Liver (tissue), 8 donors: ENCODE measurements at regions not wholly inside any gene's neighbourhood (a gene's known extent, or its start where the extent isn't known, plus 50 kb on each side); places are given as distances from the start of the nearest gene placed in this dataset.

ENCODE experiments used
- DNase-seq: peaks from one replicate; pipeline ENCODE4 v3.0.0-alpha.2; 2017; ENCODE audit warnings: low spot score
- H3K27ac ChIP-seq, 2 donors: one replicate each; pipeline ENCODE4 v1.7.0; 2013; ENCODE audit warnings: inconsistent platforms in 2 of 2, low read length in 2 of 2, control low read depth in 1 of 2, low read depth in 1 of 2, mild to moderate bottlenecking in 1 of 2
- H3K27me3 ChIP-seq, 4 donors: one replicate each; pipeline versions ENCODE4 v1.6.1 to v1.7.0; 2013; ENCODE audit warnings: low read length in 3 of 4, inconsistent platforms in 1 of 4, mild to moderate bottlenecking in 1 of 4, moderate library complexity in 1 of 4; ENCODE audit not compliant: control insufficient read depth in 4 of 4, insufficient read depth in 4 of 4
- H3K36me3 ChIP-seq, 4 donors: one replicate each; pipeline versions ENCODE4 v1.6.1 to v1.7.0; 2013; ENCODE audit warnings: low read length in 3 of 4, mild to moderate bottlenecking in 3 of 4, low read depth in 1 of 4, moderate library complexity in 1 of 4; ENCODE audit not compliant: control insufficient read depth in 4 of 4, insufficient read depth in 3 of 4
- H3K4me1 ChIP-seq, 4 donors: one replicate each; pipeline versions ENCODE4 v1.6.1 to v1.7.0; 2013; ENCODE audit warnings: low read length in 3 of 4, mild to moderate bottlenecking in 3 of 4, moderate library complexity in 1 of 4; ENCODE audit not compliant: control insufficient read depth in 4 of 4, insufficient read depth in 4 of 4
- H3K4me3 ChIP-seq, 3 donors: one replicate each; pipeline versions ENCODE4 v1.6.1 to v1.7.0; 2013; ENCODE audit warnings: low read length in 3 of 3, control low read depth in 1 of 3, low read depth in 1 of 3, mild to moderate bottlenecking in 1 of 3
- H3K9ac ChIP-seq, 2 donors: one replicate each; pipeline ENCODE4 v1.7.0; 2013; ENCODE audit warnings: low read length in 2 of 2, mild to moderate bottlenecking in 2 of 2, moderate library complexity in 2 of 2, control low read depth in 1 of 2, low read depth in 1 of 2
- H3K9me3 ChIP-seq, 4 donors: one replicate each; pipeline versions ENCODE4 v1.6.1 to v1.7.0; 2013; ENCODE audit warnings: low read length in 3 of 4; ENCODE audit not compliant: control insufficient read depth in 4 of 4
- ATF3 ChIP-seq: IDR thresholded peaks from 2 replicates; pipeline ENCODE4 v1.6.1; 2016; ENCODE audit warnings: antibody characterized with exemption
- CTCF ChIP-seq: fragments of 150-350 bp; IDR thresholded peaks from 2 replicates; pipeline ENCODE4 v1.5.1; 2017; ENCODE audit warnings: improper control_type of control experiment, low read depth, low read length; ENCODE audit not compliant: missing input control
- EGR1 ChIP-seq, 2 donors: IDR thresholded peaks; 2 replicates each; pipeline ENCODE4 v1.6.1; 2016 to 2018; ENCODE audit warnings: antibody characterized with exemption in 2 of 2, low read depth in 2 of 2
- FOXA1 ChIP-seq: IDR thresholded peaks from 2 replicates; pipeline ENCODE4 v1.6.1; 2016; ENCODE audit warnings: antibody characterized with exemption
- FOXA2 ChIP-seq: IDR thresholded peaks from 2 replicates; pipeline ENCODE4 v1.6.1; 2016; ENCODE audit warnings: antibody characterized with exemption
- GABPA ChIP-seq, 2 donors: IDR thresholded peaks in 1 of 2; conservative IDR thresholded peaks in 1 of 2; 2 replicates each; pipeline ENCODE4 v1.6.1; 2016; ENCODE audit warnings: antibody characterized with exemption in 2 of 2, mild to moderate bottlenecking in 1 of 2, moderate library complexity in 1 of 2
- HNF4A ChIP-seq, 2 donors: conservative IDR thresholded peaks; 2 replicates each; pipeline ENCODE4 v1.6.1; 2016; ENCODE audit warnings: antibody characterized with exemption in 2 of 2, mild to moderate bottlenecking in 2 of 2
- HNF4G ChIP-seq: IDR thresholded peaks from 2 replicates; pipeline ENCODE4 v1.6.1; 2016; ENCODE audit warnings: antibody characterized with exemption
- JUND ChIP-seq, 2 donors: IDR thresholded peaks; 2 replicates each; pipeline ENCODE4 v1.6.1; 2016; ENCODE audit warnings: antibody characterized with exemption in 2 of 2
- MAX ChIP-seq: IDR thresholded peaks from 2 replicates; pipeline ENCODE4 v1.6.1; 2016; ENCODE audit warnings: antibody characterized with exemption
- NR2F2 ChIP-seq: IDR thresholded peaks from 2 replicates; pipeline ENCODE4 v1.6.1; 2016; ENCODE audit warnings: antibody characterized with exemption
- RAD21 ChIP-seq, 2 donors: IDR thresholded peaks; 2 replicates each; pipeline ENCODE4 v1.6.1; 2016; ENCODE audit warnings: antibody characterized with exemption in 2 of 2, mild to moderate bottlenecking in 2 of 2
- REST ChIP-seq: IDR thresholded peaks from 2 replicates; pipeline ENCODE4 v1.6.1; 2016; ENCODE audit warnings: antibody characterized with exemption, mild to moderate bottlenecking
- RXRA ChIP-seq, 2 donors: IDR thresholded peaks; 2 replicates each; pipeline ENCODE4 v1.6.1; 2017 to 2018; ENCODE audit warnings: antibody characterized with exemption in 2 of 2, mild to moderate bottlenecking in 1 of 2
- SP1 ChIP-seq: IDR thresholded peaks from 2 replicates; pipeline ENCODE4 v1.6.1; 2018; ENCODE audit warnings: antibody characterized with exemption, mild to moderate bottlenecking
- TAF1 ChIP-seq: conservative IDR thresholded peaks from 2 replicates; pipeline ENCODE4 v1.6.1; 2016; ENCODE audit warnings: antibody characterized with exemption, mild to moderate bottlenecking
- YY1 ChIP-seq: IDR thresholded peaks from 2 replicates; pipeline ENCODE4 v1.6.1; 2016; ENCODE audit warnings: antibody characterized with exemption, mild to moderate bottlenecking
- ZBTB33 ChIP-seq: IDR thresholded peaks from 2 replicates; pipeline ENCODE4 v1.6.1; 2016; ENCODE audit warnings: antibody characterized with exemption
- WGBS: extraction: QIAGEN DNeasy Blood & Tissue Kit; methylation state at CpG from one replicate; pipeline ENCODE4 v1.1.7; 2013; 5-methylcytosine and 5-hydroxymethylcytosine counted together
- donor health status: healthy.
- donor health status: healthy.
- donor health status: healthy.
- donor health status: healthy.
- donor health status: healthy.

GRCh38 chr3:76245073-76245472 lies 459.7 kb upstream of the ZNF717 start:
- WGBS: 75% methylated on average over 2 of the region's 2 CpGs
- Histone ChIP-seq H3K4me3 (no peak overlapping the region), H3K36me3 (no peaks in the 10 kb centered on the region), H3K9me3 (no peaks in the 10 kb centered on the region), H3K27ac (no peak overlapping the region), H3K27me3 (no peaks in the 10 kb centered on the region), H3K9ac (no peak overlapping the region), H3K4me1 (no peaks in the 10 kb centered on the region)
- DNase-seq: no peak
- no peak for TF ChIP-seq TAF1
- TF ChIP-seq GABPA (IDR thresholded peaks at IDR 0.05 in 1 of 2, conservative IDR thresholded peaks at IDR 0.05 in 1 of 2): no peak
- no peak for TF ChIP-seq EGR1 (IDR thresholded peaks at IDR 0.05; ENCODE audit: low read depth in 2 of 2)
- TF ChIP-seq SP1: no peak
- TF ChIP-seq RXRA (IDR thresholded peaks at IDR 0.05): no peak
- no peak for TF ChIP-seq REST
- no peak for TF ChIP-seq HNF4G
- no peak for TF ChIP-seq ATF3
- no peak for TF ChIP-seq MAX
- TF ChIP-seq FOXA1: no peak
- no peak for TF ChIP-seq NR2F2
- no peak for TF ChIP-seq FOXA2
- no peak for TF ChIP-seq JUND (IDR thresholded peaks at IDR 0.05)
- no peak for TF ChIP-seq CTCF
- no peak for TF ChIP-seq YY1

- Histone ChIP-seq H3K4me1 (no peaks in the 10 kb centered on the region), H3K27ac (no peak overlapping the region), H3K4me3 (no peak overlapping the region), H3K9me3 (no peaks in the 10 kb centered on the region), H3K36me3 (no peaks in the 10 kb centered on the region), H3K9ac (no peak overlapping the region), H3K27me3 (no peaks in the 10 kb centered on the region)
- DNase-seq: no peak
- TF ChIP-seq JUND (IDR thresholded peaks at IDR 0.05) (no peak), SP1 (no peak), NR2F2 (no peak), FOXA2 (no peak), TAF1 (no peak), FOXA1 (no peak), HNF4G (no peak), RXRA (IDR thresholded peaks at IDR 0.05) (no peak), RAD21 (IDR thresholded peaks at IDR 0.05) (no peak), ATF3 (no peak), ZBTB33 (no peak), MAX (no peak), YY1 (no peak), GABPA (IDR thresholded peaks at IDR 0.05 in 1 of 2, conservative IDR thresholded peaks at IDR 0.05 in 1 of 2) (no peak), HNF4A (conservative IDR thresholded peaks at IDR 0.05) (no peak), EGR1 (IDR thresholded peaks at IDR 0.05; ENCODE audit: low read depth in 2 of 2) (no peak), REST (no peak)
These were observed 460.3 kb upstream of the ZNF717 start for GRCh38 chr3:76245622-76246021.
